ENCODE measurements at regions not wholly inside any gene's neighbourhood (a gene's known extent, or its start where the extent isn't known, plus 50 kb on each side); places are given as distances from the start of the nearest gene placed in this dataset.

- no peak for DNase-seq (ENCODE audit: low read depth in 2 of 2)
- Histone ChIP-seq H3K79me2 (ENCODE audit: control insufficient read depth, insufficient read depth, low read length) (no peaks in the 10 kb centered on the region), H3K27me3 (ENCODE audit: control insufficient read depth, insufficient read depth, low read length) (no peaks in the 10 kb centered on the region), H3K9me3 (ENCODE audit: control insufficient read depth, insufficient read depth, low read depth, low read length) (no peaks in the 10 kb centered on the region), H4K20me1 (ENCODE audit: control insufficient read depth, extremely low read depth, insufficient read depth, low read length) (no peaks in the 10 kb centered on the region), H3K27ac (ENCODE audit: insufficient read depth, low read length) (no peak overlapping the region), H3K9ac (ENCODE audit: insufficient read depth, low read length) (no peak overlapping the region), H2AFZ (ENCODE audit: low read length) (no peak overlapping the region), H3K4me1 (ENCODE audit: control insufficient read depth, extremely low read depth, insufficient read depth, low read length) (no peaks in the 10 kb centered on the region), H3K4me2 (ENCODE audit: extremely low read depth, insufficient read depth, low read length) (no peak overlapping the region), H3K36me3 (ENCODE audit: control insufficient read depth, insufficient read depth, low read length) (no peaks in the 10 kb centered on the region), H3K4me3 (replicated peaks in 1 of 4; ENCODE audit: control extremely low read depth in 1 of 4, insufficient read depth in 1 of 4, low read depth in 3 of 4, low read length in 4 of 4) (no peak overlapping the region)
- no peak for TF ChIP-seq EZH2 (IDR thresholded peaks at IDR 0.05; ENCODE audit: low read length, missing control alignments)
- TF ChIP-seq, protein P1, sequence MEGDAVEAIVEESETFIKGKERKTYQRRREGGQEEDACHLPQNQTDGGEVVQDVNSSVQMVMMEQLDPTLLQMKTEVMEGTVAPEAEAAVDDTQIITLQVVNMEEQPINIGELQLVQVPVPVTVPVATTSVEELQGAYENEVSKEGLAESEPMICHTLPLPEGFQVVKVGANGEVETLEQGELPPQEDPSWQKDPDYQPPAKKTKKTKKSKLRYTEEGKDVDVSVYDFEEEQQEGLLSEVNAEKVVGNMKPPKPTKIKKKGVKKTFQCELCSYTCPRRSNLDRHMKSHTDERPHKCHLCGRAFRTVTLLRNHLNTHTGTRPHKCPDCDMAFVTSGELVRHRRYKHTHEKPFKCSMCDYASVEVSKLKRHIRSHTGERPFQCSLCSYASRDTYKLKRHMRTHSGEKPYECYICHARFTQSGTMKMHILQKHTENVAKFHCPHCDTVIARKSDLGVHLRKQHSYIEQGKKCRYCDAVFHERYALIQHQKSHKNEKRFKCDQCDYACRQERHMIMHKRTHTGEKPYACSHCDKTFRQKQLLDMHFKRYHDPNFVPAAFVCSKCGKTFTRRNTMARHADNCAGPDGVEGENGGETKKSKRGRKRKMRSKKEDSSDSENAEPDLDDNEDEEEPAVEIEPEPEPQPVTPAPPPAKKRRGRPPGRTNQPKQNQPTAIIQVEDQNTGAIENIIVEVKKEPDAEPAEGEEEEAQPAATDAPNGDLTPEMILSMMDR (conservative IDR thresholded peaks at IDR 0.05 in 1 of 2, IDR thresholded peaks at IDR 0.05 in 1 of 2; ENCODE audit: low read depth in 1 of 2, low read length in 2 of 2): no peak
Measured at GRCh38 chr11:115737875-115738274, 233.7 kb upstream of the CADM1 start.

- Histone ChIP-seq H3K4me2 (ENCODE audit: extremely low read depth, insufficient read depth, low read length) (no peak overlapping the region), H3K9ac (ENCODE audit: insufficient read depth, low read length) (no peak overlapping the region), H4K20me1 (ENCODE audit: control insufficient read depth, extremely low read depth, insufficient read depth, low read length) (no peaks in the 10 kb centered on the region), H3K79me2 (ENCODE audit: control insufficient read depth, insufficient read depth, low read length) (no peaks in the 10 kb centered on the region), H3K9me3 (ENCODE audit: control insufficient read depth, insufficient read depth, low read depth, low read length) (no peaks in the 10 kb centered on the region), H3K4me1 (ENCODE audit: control insufficient read depth, extremely low read depth, insufficient read depth, low read length) (no peaks in the 10 kb centered on the region), H3K36me3 (ENCODE audit: control insufficient read depth, insufficient read depth, low read length) (no peaks in the 10 kb centered on the region), H3K4me3 (replicated peaks in 1 of 4; ENCODE audit: control extremely low read depth in 1 of 4, insufficient read depth in 1 of 4, low read depth in 3 of 4, low read length in 4 of 4) (no peak overlapping the region), H3K27ac (ENCODE audit: insufficient read depth, low read length) (no peak overlapping the region), H2AFZ (ENCODE audit: low read length) (no peak overlapping the region), H3K27me3 (ENCODE audit: control insufficient read depth, insufficient read depth, low read length) (no peaks in the 10 kb centered on the region)
- TF ChIP-seq, protein P1 (conservative IDR thresholded peaks at IDR 0.05 in 1 of 2, IDR thresholded peaks at IDR 0.05 in 1 of 2; ENCODE audit: low read depth in 1 of 2, low read length in 2 of 2): no peak
- no peak for TF ChIP-seq EZH2 (IDR thresholded peaks at IDR 0.05; ENCODE audit: low read length, missing control alignments)
- no peak for DNase-seq (ENCODE audit: low read depth in 2 of 2)
Measured at GRCh38 chr11:115736146-115736545, 231.9 kb upstream of the CADM1 start.

DNA sequence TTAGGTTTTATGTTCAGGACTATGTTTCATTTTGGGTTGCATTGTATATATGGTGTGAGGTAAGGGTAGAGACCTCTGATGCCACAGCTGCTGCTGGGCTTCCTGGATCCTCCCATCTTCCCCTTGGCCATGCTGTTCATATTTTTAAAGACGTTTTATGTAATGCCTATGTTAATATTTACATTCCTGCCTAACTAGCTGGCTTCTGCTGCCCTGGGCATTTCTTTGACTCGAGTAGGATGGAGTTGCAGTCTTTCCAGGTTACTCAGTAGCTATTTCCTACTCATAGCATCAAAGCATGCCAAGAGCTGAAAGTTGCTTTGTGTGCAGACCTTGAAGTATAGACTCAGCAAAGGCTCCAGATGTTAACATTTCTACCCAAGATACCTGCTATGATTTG is 220.5 kb upstream of the CADM1 start:
- TF ChIP-seq EZH2 (IDR thresholded peaks at IDR 0.05; ENCODE audit: low read length, missing control alignments): no peak
- TF ChIP-seq, protein P1 (conservative IDR thresholded peaks at IDR 0.05 in 1 of 2, IDR thresholded peaks at IDR 0.05 in 1 of 2; ENCODE audit: low read depth in 1 of 2, low read length in 2 of 2): no peak
- H3K27me3 ChIP-seq (ENCODE audit: control insufficient read depth, insufficient read depth, low read length): no peaks in the 10 kb centered on the region
- no peaks in the 10 kb centered on the region for H4K20me1 ChIP-seq (ENCODE audit: control insufficient read depth, extremely low read depth, insufficient read depth, low read length)
- H3K4me3 ChIP-seq (replicated peaks in 1 of 4; ENCODE audit: control extremely low read depth in 1 of 4, insufficient read depth in 1 of 4, low read depth in 3 of 4, low read length in 4 of 4): no peak overlapping the region
- H2AFZ ChIP-seq (ENCODE audit: low read length): no peak overlapping the region
- H3K4me2 ChIP-seq (ENCODE audit: extremely low read depth, insufficient read depth, low read length): no peak overlapping the region
- DNase-seq (ENCODE audit: low read depth in 2 of 2): peak in 1 of 2 donors; percentile 83
- H3K79me2 ChIP-seq (ENCODE audit: control insufficient read depth, insufficient read depth, low read length): no peaks in the 10 kb centered on the region
- H3K36me3 ChIP-seq (ENCODE audit: control insufficient read depth, insufficient read depth, low read length): no peaks in the 10 kb centered on the region
- H3K9ac ChIP-seq (ENCODE audit: insufficient read depth, low read length): no peak overlapping the region
- H3K27ac ChIP-seq (ENCODE audit: insufficient read depth, low read length): no peak overlapping the region
- H3K9me3 ChIP-seq (ENCODE audit: control insufficient read depth, insufficient read depth, low read depth, low read length): no peaks in the 10 kb centered on the region
- peaks cover 2% of the 10 kb centered on the region for H3K4me1 ChIP-seq (ENCODE audit: control insufficient read depth, extremely low read depth, insufficient read depth, low read length)
